Forelimb muscle (tissue), 1 donor: ENCODE measurements at regions not wholly inside any gene's neighbourhood (a gene's known extent, or its start where the extent isn't known, plus 50 kb on each side); places are given as distances from the start of the nearest gene placed in this dataset.
"Not testable (repeated sequence)": the region's sequence is repeated elsewhere in the genome, so short reads cannot be mapped to it uniquely, and the experiment has no call there.

Source experiments
- DNase-seq: peaks from one replicate; pipeline ENCODE4 v3.0.0-alpha.2; 2013; ENCODE audit warnings: low read depth

- DNase-seq: not testable (repeated sequence)
Observed at GRCh38 chr9:41623666-41624065, 434.5 kb upstream of the ZNG1F start.

GRCh38 chr9:41619254-41619653 is 430.1 kb upstream of the ZNG1F start:
- DNase-seq: not testable (repeated sequence)

GRCh38 chr9:41606961-41607547 is 417.9 kb upstream of the ZNG1F start:
- not testable (repeated sequence) for DNase-seq

DNA sequence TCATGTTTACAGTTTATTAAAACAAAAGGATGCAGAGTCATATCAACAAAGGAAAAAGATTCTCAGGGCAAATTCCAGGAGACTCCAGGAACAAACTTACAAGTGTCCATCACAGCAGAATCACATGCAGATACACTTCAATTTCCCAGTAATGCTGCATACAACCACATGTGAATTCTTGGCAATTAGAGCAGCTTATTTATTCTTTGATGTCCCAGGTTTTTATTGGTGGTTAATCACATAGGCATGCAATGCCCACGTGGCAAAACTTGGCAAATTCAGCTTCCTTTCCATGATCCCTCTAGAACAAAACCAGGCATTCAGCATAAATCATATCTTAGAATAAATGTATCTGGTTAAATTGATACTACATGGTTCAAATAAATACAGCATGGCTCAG is 376.5 kb upstream of the ZNG1F start:
- DNase-seq: not testable (repeated sequence)
